ENCODE measurements at regions not wholly inside any gene's neighbourhood (a gene's known extent, or its start where the extent isn't known, plus 50 kb on each side); places are given as distances from the start of the nearest gene placed in this dataset.
"Not testable (repeated sequence)": the region's sequence is repeated elsewhere in the genome, so short reads cannot be mapped to it uniquely, and the experiment has no call there.

- not testable (repeated sequence) for DNase-seq
Observed at GRCh38 chr1:146487555-146487954, 258.7 kb upstream of the NOTCH2NLA start.

- not testable (repeated sequence) for DNase-seq
Observed at GRCh38 chr1:146487155-146487554, 258.3 kb upstream of the NOTCH2NLA start.

GRCh38 chr1:146486300-146487014 is 257.6 kb upstream of the NOTCH2NLA start:
- peak; percentile 10 for DNase-seq

DNA sequence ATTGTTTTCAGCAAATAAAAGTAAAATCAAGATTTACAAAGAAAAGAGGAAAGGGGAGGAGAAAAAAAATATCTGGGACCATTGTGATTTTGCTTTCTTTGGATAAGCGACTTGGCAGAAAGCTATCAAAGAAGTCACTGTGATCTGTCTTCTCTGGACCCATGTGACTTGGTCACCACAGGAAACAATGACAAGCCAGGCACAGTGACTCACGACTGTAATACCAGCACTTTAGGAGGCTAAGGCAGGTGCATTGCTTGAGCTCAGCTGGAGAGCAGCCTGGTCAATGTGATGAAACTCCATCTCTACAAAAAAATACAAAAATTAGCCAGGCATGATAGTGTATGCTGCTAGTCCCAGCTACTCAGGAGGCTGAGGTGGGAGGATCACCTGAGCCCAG is 255.4 kb upstream of the NOTCH2NLA start:
- DNase-seq: not testable (repeated sequence)

DNA sequence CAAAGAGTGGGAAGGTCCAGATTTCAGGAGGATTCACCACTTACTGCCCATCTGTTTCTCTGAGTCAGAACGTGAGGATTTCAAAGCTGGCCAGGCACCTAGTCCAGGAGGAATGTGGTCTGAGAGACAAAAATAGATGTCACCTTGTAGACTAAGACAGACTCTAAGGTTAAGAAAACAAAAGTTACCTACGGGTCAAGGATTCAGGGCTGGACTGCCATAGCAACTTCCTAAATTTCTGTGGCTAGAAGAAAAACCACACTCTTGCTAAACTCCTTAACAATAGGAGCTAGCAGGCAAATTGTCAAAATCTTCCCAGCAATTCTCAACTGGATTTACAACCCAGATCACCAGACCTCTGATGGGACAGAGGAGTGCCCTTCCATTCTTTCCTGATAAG is 250.4 kb upstream of the NOTCH2NLA start:
- DNase-seq: peak; percentile 63

GRCh38 chr1:146478125-146478720 is 249.4 kb upstream of the NOTCH2NLA start:
- DNase-seq: peak; percentile 38

GRCh38 chr1:146475086-146475485 is 246.3 kb upstream of the NOTCH2NLA start:
- not testable (repeated sequence) for DNase-seq

- not testable (repeated sequence) for DNase-seq
Observed at GRCh38 chr1:146474216-146474615, 245.4 kb upstream of the NOTCH2NLA start.

DNA sequence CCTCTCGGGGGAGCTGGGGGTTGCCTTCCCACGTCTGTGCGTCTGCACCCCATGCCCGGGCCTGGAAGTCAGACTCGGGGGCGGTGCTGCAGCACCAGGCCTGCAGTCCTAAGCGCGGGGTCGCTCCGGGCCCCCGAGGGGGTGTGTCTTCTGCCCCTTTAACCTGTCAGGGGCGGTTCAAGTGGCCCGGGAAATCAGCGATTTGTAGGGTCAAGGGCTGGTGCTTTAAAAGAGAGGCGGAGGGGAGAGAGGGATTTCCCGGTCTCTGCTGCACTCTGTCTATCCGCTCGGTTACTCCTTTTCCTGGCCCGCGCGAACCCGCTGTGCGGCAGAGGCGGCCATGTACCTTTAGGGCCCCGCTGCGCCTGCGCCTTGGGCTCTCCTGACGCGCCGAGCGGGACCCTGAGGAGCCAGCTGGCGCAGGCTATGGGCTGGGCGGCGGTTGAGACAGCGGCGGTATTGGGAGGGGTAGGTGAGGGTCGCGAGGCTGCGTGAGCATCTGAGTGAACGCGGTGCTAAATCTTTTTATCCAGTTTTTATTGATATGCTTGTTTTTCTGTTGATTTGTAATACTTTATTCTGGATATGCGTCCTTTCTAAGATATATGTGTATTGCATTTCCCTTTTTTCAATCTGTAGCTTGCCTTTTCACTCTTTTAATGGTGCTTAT is 243.5 kb upstream of the NOTCH2NLA start:
- DNase-seq: peak; percentile 52

GRCh38 chr1:146459939-146460338 is 231.1 kb upstream of the NOTCH2NLA start:
- not testable (repeated sequence) for DNase-seq

DNA sequence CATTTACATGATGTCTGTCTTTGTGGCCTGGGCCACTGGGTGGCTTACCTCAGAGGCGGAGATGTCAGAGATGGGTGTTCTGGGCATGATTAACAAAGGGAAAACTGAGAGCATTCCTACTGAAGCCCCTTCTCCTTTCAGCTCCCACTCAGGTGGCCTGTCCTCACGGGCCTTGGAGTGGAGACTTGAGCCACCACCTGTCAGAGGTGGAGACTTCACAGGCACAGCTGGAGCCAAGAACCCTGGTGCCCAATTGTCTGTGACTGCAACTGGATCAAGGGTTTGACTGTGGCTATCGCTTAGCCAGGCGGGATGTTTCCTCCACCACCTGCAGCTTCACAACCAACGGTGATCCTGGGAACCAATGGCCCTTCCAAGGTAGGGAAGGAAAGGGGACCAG is 230.5 kb upstream of the NOTCH2NLA start:
- DNase-seq: not testable (repeated sequence)

DNA sequence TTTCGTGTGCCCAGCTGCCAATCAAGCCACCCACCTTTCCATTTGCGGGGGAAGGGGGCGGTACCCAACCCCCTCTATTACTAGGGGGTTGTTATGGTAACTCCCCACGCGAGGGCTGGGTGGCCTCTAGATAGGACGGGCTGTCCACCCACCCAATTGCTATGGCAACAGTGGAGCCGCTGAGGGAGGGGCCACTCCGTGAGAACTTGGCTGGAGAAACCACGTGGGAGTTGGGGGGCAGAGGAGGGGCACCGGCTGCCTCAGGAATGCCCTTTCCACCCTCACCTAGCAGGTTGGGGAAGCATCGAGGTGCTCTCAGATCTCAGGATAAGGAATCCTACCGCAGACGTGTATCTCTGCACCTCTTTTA is 220.0 kb upstream of the NOTCH2NLA start:
- DNase-seq: not testable (repeated sequence)

GRCh38 chr1:146448212-146448876 is 219.5 kb upstream of the NOTCH2NLA start:
- DNase-seq: not testable (repeated sequence)

DNA sequence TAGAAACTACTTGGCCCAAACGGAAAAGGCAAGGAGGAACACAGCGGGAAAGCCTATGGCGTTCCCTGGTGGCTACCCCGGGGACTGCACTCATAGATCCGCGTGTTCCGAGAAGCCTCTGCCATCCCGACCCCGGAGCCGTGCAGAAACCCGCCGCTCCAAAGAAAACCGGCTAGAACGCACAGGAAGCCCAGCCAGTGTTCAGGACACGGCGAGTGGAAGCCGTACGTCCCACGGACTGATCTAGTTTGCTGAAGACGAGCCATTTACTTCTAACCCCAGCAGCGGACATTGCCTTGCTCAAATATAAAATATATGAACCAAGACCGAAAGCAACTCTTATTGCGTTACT is 215.0 kb upstream of the NOTCH2NLA start:
- peak; percentile 4 for DNase-seq

- not testable (repeated sequence) for DNase-seq
Observed at GRCh38 chr1:146443088-146443870, 214.5 kb upstream of the NOTCH2NLA start.

DNA sequence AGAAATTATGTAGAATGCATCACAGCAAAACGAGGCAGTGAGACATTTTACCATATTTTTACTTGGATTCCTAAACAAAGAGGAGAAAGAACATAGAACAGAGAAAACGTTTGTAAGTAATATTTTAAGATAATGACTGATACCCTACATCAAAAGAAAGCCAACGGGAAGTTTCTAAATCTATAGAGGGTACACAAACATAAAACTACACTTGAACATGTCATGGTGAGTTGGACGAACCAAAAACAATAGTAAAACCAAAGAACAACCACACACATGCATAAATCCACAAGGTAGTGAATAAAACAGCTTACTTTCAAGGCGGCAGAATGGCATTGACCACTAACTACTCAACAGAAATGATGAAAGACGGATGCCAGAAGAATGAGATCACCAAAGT is 209.7 kb upstream of the NOTCH2NLA start:
- not testable (repeated sequence) for DNase-seq

GRCh38 chr1:146416642-146417041 is 187.8 kb upstream of the NOTCH2NLA start:
- DNase-seq: peak; percentile 0

- DNase-seq: not testable (repeated sequence)
Observed at GRCh38 chr1:146415017-146415416, 186.2 kb upstream of the NOTCH2NLA start.

- peak; percentile 2 for DNase-seq
Observed at GRCh38 chr1:146413911-146414310, 185.1 kb upstream of the NOTCH2NLA start.

DNA sequence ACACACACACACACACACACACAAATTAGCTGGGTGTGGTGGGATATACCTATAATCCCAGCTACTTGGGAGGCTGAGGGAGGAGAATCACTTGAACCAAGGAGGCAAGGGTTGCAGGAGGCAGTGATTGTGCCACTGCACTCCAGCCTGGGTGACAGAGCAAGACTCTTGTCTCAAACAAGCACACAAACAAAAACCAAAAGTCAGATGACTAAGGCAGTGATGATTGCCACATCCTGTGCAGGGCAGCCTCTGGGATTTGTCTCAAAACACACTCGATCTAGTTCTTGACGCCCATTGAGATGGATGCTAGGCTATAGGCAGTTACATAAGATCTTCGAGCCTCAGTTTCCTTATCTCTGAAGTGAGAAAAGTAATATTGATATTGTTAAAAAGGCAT is 183.1 kb upstream of the NOTCH2NLA start:
- not testable (repeated sequence) for DNase-seq

DNA sequence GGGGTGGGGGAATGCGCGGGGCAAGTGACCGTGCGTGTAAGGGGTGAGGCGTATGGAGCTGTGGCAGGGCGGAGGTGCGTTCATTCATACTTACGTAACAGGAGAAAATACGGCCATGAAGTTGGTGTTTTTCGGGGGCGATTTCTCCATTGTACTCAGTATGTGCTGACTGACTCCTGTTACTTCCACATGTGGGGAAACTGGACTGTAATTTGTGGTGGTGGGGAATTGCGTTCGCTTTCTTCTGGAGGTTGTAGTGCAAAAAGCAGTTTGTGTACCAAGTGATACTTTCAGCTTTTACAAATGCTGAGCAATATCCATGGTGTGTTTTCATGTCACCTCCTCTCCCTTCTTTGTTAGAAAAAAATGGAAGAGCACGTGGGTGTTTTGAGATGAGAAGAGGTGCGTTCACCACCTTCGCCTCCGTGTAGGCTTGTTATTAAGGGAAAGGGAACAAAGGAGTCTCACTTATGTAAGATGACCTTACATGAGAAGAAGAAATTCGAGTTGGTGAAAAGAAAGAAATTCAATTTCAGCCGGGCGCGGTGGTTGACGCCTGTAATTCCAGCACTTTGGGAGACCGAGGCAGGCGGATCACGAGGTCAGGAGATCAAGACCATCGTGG is 181.1 kb upstream of the NOTCH2NLA start:
- peak; percentile 83 for DNase-seq

DNA sequence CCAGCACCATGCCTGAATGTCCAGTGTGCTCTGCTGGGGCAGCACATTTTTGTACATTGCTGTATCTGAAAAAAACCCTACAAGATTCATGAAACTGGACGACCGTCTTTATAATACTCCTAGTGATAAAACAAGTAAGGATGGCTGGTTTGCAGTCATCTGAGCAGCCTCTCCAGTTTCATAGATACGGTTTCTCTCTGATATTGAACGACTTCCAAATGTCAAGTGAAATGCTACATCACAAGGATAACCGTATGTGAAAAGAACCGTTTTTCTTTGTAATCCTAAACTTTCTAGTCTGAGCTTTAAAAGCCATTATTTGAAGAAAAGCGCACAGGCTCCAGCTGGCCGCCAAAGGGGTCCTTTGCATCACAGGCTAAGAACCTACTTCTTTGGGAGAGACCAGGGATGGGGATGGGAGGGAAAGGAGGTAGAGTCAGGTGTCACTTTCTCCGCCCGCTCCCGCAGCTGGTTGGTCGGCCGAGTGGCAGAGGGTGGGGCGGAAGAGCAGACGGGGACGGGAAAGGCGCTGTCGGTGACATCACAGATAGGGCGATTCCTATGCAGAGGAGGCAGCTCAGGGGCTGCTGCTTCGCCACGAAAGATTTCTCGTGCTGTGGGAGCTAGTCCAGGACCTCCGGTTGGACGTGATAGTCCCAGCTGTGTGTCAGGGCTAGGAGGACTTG is 180.4 kb upstream of the NOTCH2NLA start:
- peak; percentile 39 for DNase-seq
